Stimulated activated CD8-positive, alpha-beta memory T cell treated with anti-CD3 and anti-CD28 coated beads, Interleukin-7, amount 100 ng/mL, for 4 hours (primary cell): ENCODE measurements at regions not wholly inside any gene's neighbourhood (a gene's known extent, or its start where the extent isn't known, plus 50 kb on each side); places are given as distances from the start of the nearest gene placed in this dataset.
"Not testable (repeated sequence)": the region's sequence is repeated elsewhere in the genome, so short reads cannot be mapped to it uniquely, and the experiment has no call there.

Experiments used
- DNase-seq, 2 donors: peaks; one replicate each; pipeline ENCODE4 v3.0.0-alpha.2; 2020; ENCODE audit warnings: low read depth in 2 of 2

GRCh38 chr13:87877477-87877876 is 206.3 kb downstream of the SLITRK5 start:
- no peak for DNase-seq

GRCh38 chr13:87878706-87879105 is 207.5 kb downstream of the SLITRK5 start:
- no peak for DNase-seq

GRCh38 chr13:87884884-87885283 is 213.7 kb downstream of the SLITRK5 start:
- no peak for DNase-seq

GRCh38 chr13:87887459-87888123 is 216.4 kb downstream of the SLITRK5 start:
- no peak for DNase-seq

GRCh38 chr13:87889254-87889653 is 218.1 kb downstream of the SLITRK5 start:
- no peak for DNase-seq

- no peak for DNase-seq
These were observed 222.0 kb downstream of the SLITRK5 start for GRCh38 chr13:87893186-87893585.

- no peak for DNase-seq
These were observed 222.9 kb downstream of the SLITRK5 start for GRCh38 chr13:87894059-87894458.

- DNase-seq: no peak
These were observed 232.4 kb downstream of the SLITRK5 start for GRCh38 chr13:87903553-87903952.

GRCh38 chr13:87906411-87906810 is 235.2 kb downstream of the SLITRK5 start:
- no peak for DNase-seq

GRCh38 chr13:87907202-87907601 is 236.0 kb downstream of the SLITRK5 start:
- DNase-seq: no peak

- no peak for DNase-seq
These were observed 248.8 kb downstream of the SLITRK5 start for GRCh38 chr13:87919956-87920355.

GRCh38 chr13:87923753-87924152 is 252.6 kb downstream of the SLITRK5 start:
- no peak for DNase-seq

GRCh38 chr13:87925006-87925405 is 253.8 kb downstream of the SLITRK5 start:
- DNase-seq: no peak

- no peak for DNase-seq
These were observed 269.6 kb downstream of the SLITRK5 start for GRCh38 chr13:87940776-87941175.

- no peak for DNase-seq
These were observed 270.1 kb downstream of the SLITRK5 start for GRCh38 chr13:87941226-87941625.

GRCh38 chr13:87942205-87942604 is 271.0 kb downstream of the SLITRK5 start:
- no peak for DNase-seq

- no peak for DNase-seq
These were observed 272.9 kb downstream of the SLITRK5 start for GRCh38 chr13:87944038-87944437.

- no peak for DNase-seq
These were observed 281.2 kb downstream of the SLITRK5 start for GRCh38 chr13:87952377-87952776.

- DNase-seq: no peak
These were observed 282.2 kb downstream of the SLITRK5 start for GRCh38 chr13:87953381-87953780.

- DNase-seq: no peak
These were observed 282.9 kb downstream of the SLITRK5 start for GRCh38 chr13:87954091-87954490.

- DNase-seq: no peak
These were observed 290.4 kb downstream of the SLITRK5 start for GRCh38 chr13:87961546-87961945.

GRCh38 chr13:87972568-87972967 is 301.4 kb downstream of the SLITRK5 start:
- DNase-seq: no peak

GRCh38 chr13:87975035-87975434 is 303.9 kb downstream of the SLITRK5 start:
- no peak for DNase-seq

GRCh38 chr13:87976650-87977049 is 305.5 kb downstream of the SLITRK5 start:
- not testable (repeated sequence) for DNase-seq
